K562 (cell line): ENCODE measurements at regions not wholly inside any gene's neighbourhood (a gene's known extent, or its start where the extent isn't known, plus 50 kb on each side); places are given as distances from the start of the nearest gene placed in this dataset.

Source experiments
- ARID2 ChIP-seq: fragments of 450-650 bp; IDR thresholded peaks from 2 replicates; pipeline ENCODE4 v1.6.1; 2017; ENCODE audit warnings: antibody characterized with exemption, mild to moderate bottlenecking
- ASH1L ChIP-seq: fragments of 450-650 bp; IDR thresholded peaks from 2 replicates; pipeline ENCODE4 v1.6.1; 2018; ENCODE audit warnings: borderline replicate concordance, mild to moderate bottlenecking, low read depth; ENCODE audit not compliant: partially characterized antibody
- BCOR ChIP-seq: fragments of 450-650 bp; IDR thresholded peaks from 2 replicates; pipeline ENCODE4 v1.6.1; 2016
- BDP1 ChIP-seq: IDR thresholded peaks from 3 replicates; pipeline ENCODE4 v1.6.1; 2011; ENCODE audit not compliant: insufficient read length, insufficient read depth
- CC2D1A ChIP-seq: fragments of 450-650 bp; IDR thresholded peaks from 2 replicates; pipeline ENCODE4 v1.6.1; 2017; ENCODE audit warnings: mild to moderate bottlenecking
- CEBPG ChIP-seq, 3 experiments: fragments of 200-800 bp in 1 of 3; sonication (Bioruptor generic) in 1 of 3; sonication (generic) in 1 of 3; formaldehyde crosslinking in 1 of 3; IDR thresholded peaks in 2 of 3; conservative IDR thresholded peaks in 1 of 3; 2 replicates each; pipeline versions ENCODE4 v1.6.1 to v1.8.0; 2016 to 2022; ENCODE audit warnings: missing compliant biosample characterization in 2 of 3, missing genetic modification characterization in 2 of 3, mild to moderate bottlenecking in 1 of 3, missing genetic modification reagents in 1 of 3
- ELK1 ChIP-seq: sonication (generic); formaldehyde crosslinking; IDR thresholded peaks from 2 replicates; pipeline ENCODE4 v1.8.1; 2022; ENCODE audit warnings: missing genetic modification reagents
- ESRRA ChIP-seq: fragments of 450-650 bp; IDR thresholded peaks from 2 replicates; pipeline ENCODE4 v1.6.1; 2014; ENCODE audit warnings: low read depth, mild to moderate bottlenecking, moderate library complexity, borderline replicate concordance
- HEY1 ChIP-seq: fragments of 250-450 bp; sonication (Bioruptor Pico); IDR thresholded peaks from 2 replicates; pipeline ENCODE4 v1.5.0; 2020; ENCODE audit warnings: mild to moderate bottlenecking, moderate library complexity, borderline replicate concordance
- HNRNPUL1 ChIP-seq: fragments of 200-400 bp; formaldehyde crosslinking; IDR thresholded peaks from 2 replicates; pipeline ENCODE4 v1.6.1; 2017; ENCODE audit warnings: low read length
- MGA ChIP-seq: fragments of 450-650 bp; IDR thresholded peaks from 2 replicates; pipeline ENCODE4 v1.6.1; 2016; ENCODE audit warnings: mild to moderate bottlenecking, moderate library complexity
- MTF1 ChIP-seq: fragments of 250-450 bp; sonication (Bioruptor Pico); IDR thresholded peaks from 2 replicates; pipeline ENCODE4 v1.9.0; 2021; ENCODE audit warnings: moderate library complexity, mild to moderate bottlenecking, inconsistent platforms, borderline replicate concordance
- NCOA1 ChIP-seq: fragments of 450-650 bp; IDR thresholded peaks from 2 replicates; pipeline ENCODE4 v1.6.1; 2016; ENCODE audit warnings: low read depth
- NCOA6 ChIP-seq: fragments of 450-650 bp; IDR thresholded peaks from 2 replicates; pipeline ENCODE4 v1.6.1; 2017; ENCODE audit warnings: mild to moderate bottlenecking
- PHB2 ChIP-seq: fragments of 450-650 bp; IDR thresholded peaks from 2 replicates; pipeline ENCODE4 v1.6.1; 2017; ENCODE audit warnings: low read depth
- YBX1 ChIP-seq: fragments of 450-650 bp; IDR thresholded peaks from 2 replicates; pipeline ENCODE4 v1.7.1; 2016; ENCODE audit warnings: mild to moderate bottlenecking
- ZKSCAN8 ChIP-seq: fragments of 200-800 bp; sonication (Bioruptor generic); IDR thresholded peaks from 2 replicates; pipeline ENCODE4 v1.6.1; 2016; ENCODE audit warnings: missing genetic modification characterization, missing compliant biosample characterization
- ZNF23 ChIP-seq: fragments of 250-450 bp; sonication (Bioruptor Pico); IDR thresholded peaks from 2 replicates; pipeline ENCODE4 v1.4.0; 2020; ENCODE audit warnings: mild to moderate bottlenecking

- peak; percentile 36 for TF ChIP-seq MGA
- TF ChIP-seq HNRNPUL1 = no peak
- no peak for TF ChIP-seq CC2D1A
- TF ChIP-seq HEY1 (CRISPR knock-in tag) = no peak
- no peak for TF ChIP-seq ARID2
- TF ChIP-seq YBX1 = no peak
- no peak for TF ChIP-seq ASH1L
- no peak for TF ChIP-seq BDP1
- TF ChIP-seq MTF1 (CRISPR knock-in tag) = no peak
- TF ChIP-seq ESRRA = no peak
- peak; percentile 98 for TF ChIP-seq CEBPG (CRISPR knock-in tag; IDR thresholded peaks at IDR 0.05)
- TF ChIP-seq CEBPG (tag; conservative IDR thresholded peaks at IDR 0.05 in 1 of 2, IDR thresholded peaks at IDR 0.05 in 1 of 2) = peak; percentile 98
- no peak for TF ChIP-seq ELK1 (CRISPR knock-in tag)
- no peak for TF ChIP-seq PHB2
- TF ChIP-seq NCOA6 = no peak
- TF ChIP-seq ZNF23 (CRISPR knock-in tag) = no peak
- TF ChIP-seq ZKSCAN8 (CRISPR knock-in tag) = peak; percentile 46; the same call in 1 of the 2 replicates
- no peak for TF ChIP-seq NCOA1
- TF ChIP-seq BCOR = no peak
Observed at GRCh38 chr1:201626629-201627275, 87.8 kb downstream of the NAV1 start (continued).
